ENCODE measurements at regions not wholly inside any gene's neighbourhood (a gene's known extent, or its start where the extent isn't known, plus 50 kb on each side); places are given as distances from the start of the nearest gene placed in this dataset.
"Not testable (repeated sequence)": the region's sequence is repeated elsewhere in the genome, so short reads cannot be mapped to it uniquely, and the experiment has no call there.

GRCh38 chr9:1550636-1551035, 464.5 kb upstream of the SMARCA2 start:
- Histone ChIP-seq H3K79me2 (no peaks in the 10 kb centered on the region), H3K36me3 (replicated peaks; ENCODE audit: insufficient read depth, low read depth) (no peaks in the 10 kb centered on the region), H3K27ac (no peak overlapping the region), H3K27me3 (no peaks in the 10 kb centered on the region), H3K9me3 (ENCODE audit: low read depth) (no peaks in the 10 kb centered on the region), H3K4me1 (ENCODE audit: insufficient read depth) (no peaks in the 10 kb centered on the region), H3K4me2 (no peak overlapping the region), H3K9me2 (replicated peaks; ENCODE audit: insufficient read depth) (no peaks in the 10 kb centered on the region), H2AFZ (no peak overlapping the region), H4K20me1 (ENCODE audit: insufficient read depth, poor library complexity, severe bottlenecking) (no peaks in the 10 kb centered on the region), H3K4me3 (no peak overlapping the region)
- TF ChIP-seq CTCF (IDR thresholded peaks at IDR 0.05; ENCODE audit: poor library complexity) = no peak
- no peak for TF ChIP-seq EZH2phosphoT487 (IDR thresholded peaks at IDR 0.05; ENCODE audit: low read depth, severe bottlenecking, unreplicated experiment)
- TF ChIP-seq EZH2 (IDR thresholded peaks at IDR 0.05; ENCODE audit: borderline replicate concordance) = no peak
- 11% methylated on average over 1 of the region's 1 CpG for WGBS (ENCODE audit: low lambda C conversion rate, missing lambda C conversion rate)
- no peak for DNase-seq (ENCODE audit: low spot score)

- Histone ChIP-seq H3K79me2 (no peaks in the 10 kb centered on the region), H3K27ac (no peak overlapping the region), H3K9me3 (ENCODE audit: low read depth) (peaks cover 4% of the 10 kb centered on the region), H2AFZ (no peak overlapping the region), H3K4me1 (ENCODE audit: insufficient read depth) (no peaks in the 10 kb centered on the region), H3K4me3 (no peak overlapping the region), H3K9me2 (replicated peaks; ENCODE audit: insufficient read depth) (no peaks in the 10 kb centered on the region), H3K36me3 (replicated peaks; ENCODE audit: insufficient read depth, low read depth) (no peaks in the 10 kb centered on the region), H4K20me1 (ENCODE audit: insufficient read depth, poor library complexity, severe bottlenecking) (no peaks in the 10 kb centered on the region), H3K4me2 (no peak overlapping the region), H3K27me3 (no peaks in the 10 kb centered on the region)
- TF ChIP-seq CTCF (IDR thresholded peaks at IDR 0.05; ENCODE audit: poor library complexity) = no peak
- TF ChIP-seq EZH2 (IDR thresholded peaks at IDR 0.05; ENCODE audit: borderline replicate concordance) = no peak
- 40% methylated on average over 5 of the region's 5 CpGs for WGBS (ENCODE audit: low lambda C conversion rate, missing lambda C conversion rate)
- DNase-seq (ENCODE audit: low spot score) = no peak
These were observed 460.8 kb upstream of the SMARCA2 start for GRCh38 chr9:1554081-1555035.

- not testable (repeated sequence) for H3K36me3 ChIP-seq (replicated peaks; ENCODE audit: insufficient read depth, low read depth); DNase-seq (ENCODE audit: low spot score); H4K20me1 ChIP-seq (ENCODE audit: insufficient read depth, poor library complexity, severe bottlenecking); H2AFZ ChIP-seq; H3K4me1 ChIP-seq (ENCODE audit: insufficient read depth); H3K27ac ChIP-seq; H3K4me2 ChIP-seq; H3K9me3 ChIP-seq (ENCODE audit: low read depth); H3K4me3 ChIP-seq; H3K27me3 ChIP-seq; H3K9me2 ChIP-seq (replicated peaks; ENCODE audit: insufficient read depth); H3K79me2 ChIP-seq
- 88% methylated on average over 10 of the region's 10 CpGs for WGBS (ENCODE audit: low lambda C conversion rate, missing lambda C conversion rate)
These were observed 456.5 kb upstream of the SMARCA2 start for GRCh38 chr9:1558666-1559065.

- no peak overlapping the region for H3K4me2 ChIP-seq
- WGBS (ENCODE audit: low lambda C conversion rate, missing lambda C conversion rate) = 82% methylated on average over 1 of the region's 1 CpG
- no peaks in the 10 kb centered on the region for H3K36me3 ChIP-seq (replicated peaks; ENCODE audit: insufficient read depth, low read depth)
- no peaks in the 10 kb centered on the region for H4K20me1 ChIP-seq (ENCODE audit: insufficient read depth, poor library complexity, severe bottlenecking)
- H3K4me3 ChIP-seq = no peak overlapping the region
- no peak overlapping the region for H2AFZ ChIP-seq
- H3K9me3 ChIP-seq (ENCODE audit: low read depth) = no peaks in the 10 kb centered on the region
- TF ChIP-seq EZH2 (IDR thresholded peaks at IDR 0.05; ENCODE audit: borderline replicate concordance) (no peak), EZH2phosphoT487 (IDR thresholded peaks at IDR 0.05; ENCODE audit: low read depth, severe bottlenecking, unreplicated experiment) (no peak), CTCF (IDR thresholded peaks at IDR 0.05; ENCODE audit: poor library complexity) (no peak)
- no peak for DNase-seq (ENCODE audit: low spot score)
- H3K79me2 ChIP-seq = no peaks in the 10 kb centered on the region
- H3K9me2 ChIP-seq (replicated peaks; ENCODE audit: insufficient read depth) = no peaks in the 10 kb centered on the region
- no peaks in the 10 kb centered on the region for H3K4me1 ChIP-seq (ENCODE audit: insufficient read depth)
- H3K27ac ChIP-seq = no peak overlapping the region
- no peaks in the 10 kb centered on the region for H3K27me3 ChIP-seq
These were observed 439.2 kb upstream of the SMARCA2 start for GRCh38 chr9:1575939-1576338.

Data from hepatocyte (in vitro differentiated cells).